ENCODE measurements at regions not wholly inside any gene's neighbourhood (a gene's known extent, or its start where the extent isn't known, plus 50 kb on each side); places are given as distances from the start of the nearest gene placed in this dataset.

GRCh38 chr13:107716241-107716640 lies 499.1 kb downstream of the LIG4 start:
- Mint-ChIP-seq H3K4me3 (no peak overlapping the region), H3K27ac (no peak overlapping the region), H3K4me1 (peaks cover 1% of the 10 kb centered on the region), H3K27me3 (ENCODE audit: low read depth) (peaks cover 15% of the 10 kb centered on the region), H3K9me3 (no peaks in the 10 kb centered on the region), H3K36me3 (no peaks in the 10 kb centered on the region)
- no peak for DNase-seq (ENCODE audit: low spot score in 2 of 2, unreplicated experiment in 2 of 2)
- TF ChIP-seq, protein P1, sequence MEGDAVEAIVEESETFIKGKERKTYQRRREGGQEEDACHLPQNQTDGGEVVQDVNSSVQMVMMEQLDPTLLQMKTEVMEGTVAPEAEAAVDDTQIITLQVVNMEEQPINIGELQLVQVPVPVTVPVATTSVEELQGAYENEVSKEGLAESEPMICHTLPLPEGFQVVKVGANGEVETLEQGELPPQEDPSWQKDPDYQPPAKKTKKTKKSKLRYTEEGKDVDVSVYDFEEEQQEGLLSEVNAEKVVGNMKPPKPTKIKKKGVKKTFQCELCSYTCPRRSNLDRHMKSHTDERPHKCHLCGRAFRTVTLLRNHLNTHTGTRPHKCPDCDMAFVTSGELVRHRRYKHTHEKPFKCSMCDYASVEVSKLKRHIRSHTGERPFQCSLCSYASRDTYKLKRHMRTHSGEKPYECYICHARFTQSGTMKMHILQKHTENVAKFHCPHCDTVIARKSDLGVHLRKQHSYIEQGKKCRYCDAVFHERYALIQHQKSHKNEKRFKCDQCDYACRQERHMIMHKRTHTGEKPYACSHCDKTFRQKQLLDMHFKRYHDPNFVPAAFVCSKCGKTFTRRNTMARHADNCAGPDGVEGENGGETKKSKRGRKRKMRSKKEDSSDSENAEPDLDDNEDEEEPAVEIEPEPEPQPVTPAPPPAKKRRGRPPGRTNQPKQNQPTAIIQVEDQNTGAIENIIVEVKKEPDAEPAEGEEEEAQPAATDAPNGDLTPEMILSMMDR (IDR thresholded peaks at IDR 0.05; ENCODE audit: unreplicated experiment) = no peak

- Mint-ChIP-seq H3K36me3 (no peaks in the 10 kb centered on the region), H3K27ac (no peak overlapping the region), H3K4me3 (no peak overlapping the region), H3K9me3 (no peaks in the 10 kb centered on the region), H3K4me1 (no peaks in the 10 kb centered on the region), H3K27me3 (ENCODE audit: low read depth) (peaks cover 13% of the 10 kb centered on the region)
- no peak for DNase-seq (ENCODE audit: low spot score in 2 of 2, unreplicated experiment in 2 of 2)
- TF ChIP-seq, protein P1 (IDR thresholded peaks at IDR 0.05; ENCODE audit: unreplicated experiment) = no peak
Observed at GRCh38 chr13:107715496-107715895, 499.8 kb downstream of the LIG4 start.

DNA sequence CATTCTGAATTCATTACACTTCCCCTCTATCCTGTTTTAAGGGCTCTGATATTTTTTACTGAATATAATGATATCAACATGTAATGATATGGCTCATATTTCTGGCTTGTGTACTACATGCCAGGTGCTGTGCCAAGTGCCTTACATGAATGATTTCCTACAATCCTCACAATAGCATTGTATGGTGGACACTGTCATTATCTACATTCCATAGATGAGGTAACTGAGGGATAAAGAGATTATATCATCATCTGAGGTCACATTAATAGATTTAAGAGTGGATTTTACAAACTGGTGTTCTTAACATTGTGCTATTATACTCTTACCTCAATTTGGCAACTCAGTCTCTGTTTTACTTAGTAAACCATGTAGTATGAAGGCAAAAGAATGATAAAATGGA lies 502.0 kb downstream of the LIG4 start:
- no peaks in the 10 kb centered on the region for H3K4me1 Mint-ChIP-seq
- no peak overlapping the region for H3K27ac Mint-ChIP-seq
- DNase-seq (ENCODE audit: low spot score in 2 of 2, unreplicated experiment in 2 of 2) = no peak
- no peak overlapping the region for H3K4me3 Mint-ChIP-seq
- peaks cover 15% of the 10 kb centered on the region for H3K27me3 Mint-ChIP-seq (ENCODE audit: low read depth)
- H3K9me3 Mint-ChIP-seq = no peaks in the 10 kb centered on the region
- H3K36me3 Mint-ChIP-seq = no peaks in the 10 kb centered on the region
- TF ChIP-seq, protein P1 (IDR thresholded peaks at IDR 0.05; ENCODE audit: unreplicated experiment) = no peak

- Mint-ChIP-seq H3K9me3 (no peaks in the 10 kb centered on the region), H3K4me3 (no peak overlapping the region), H3K27ac (no peak overlapping the region), H3K27me3 (ENCODE audit: low read depth) (peaks cover 11% of the 10 kb centered on the region), H3K36me3 (no peaks in the 10 kb centered on the region), H3K4me1 (no peaks in the 10 kb centered on the region)
- DNase-seq (ENCODE audit: low spot score in 2 of 2, unreplicated experiment in 2 of 2) = no peak
- TF ChIP-seq, protein P1 (IDR thresholded peaks at IDR 0.05; ENCODE audit: unreplicated experiment) = no peak
Observed at GRCh38 chr13:107712145-107712860, 503.0 kb downstream of the LIG4 start.

DNA sequence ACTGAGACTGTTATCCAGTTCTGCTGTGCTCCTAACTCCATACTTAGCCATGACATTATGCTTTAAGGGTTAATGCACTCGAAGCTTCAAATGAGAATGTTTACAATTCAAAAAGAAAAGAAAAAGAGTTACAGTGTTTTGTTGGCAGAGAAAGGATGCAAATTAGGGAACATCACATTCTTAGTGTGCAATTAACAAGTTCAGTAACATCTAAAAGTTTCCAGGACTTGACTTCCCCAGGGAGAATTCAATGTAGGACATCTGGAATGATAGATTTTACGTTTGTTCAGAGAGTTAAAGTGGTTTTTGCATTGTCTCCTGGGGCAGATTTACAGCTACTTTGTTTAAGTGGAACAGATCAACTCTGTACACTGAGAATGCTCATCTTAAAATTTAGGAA lies 525.2 kb downstream of the LIG4 start:
- H3K27ac Mint-ChIP-seq = no peak overlapping the region
- peaks cover 10% of the 10 kb centered on the region for H3K27me3 Mint-ChIP-seq (ENCODE audit: low read depth)
- H3K36me3 Mint-ChIP-seq = no peaks in the 10 kb centered on the region
- H3K4me3 Mint-ChIP-seq = no peak overlapping the region
- DNase-seq (ENCODE audit: low spot score in 2 of 2, unreplicated experiment in 2 of 2) = no peak
- TF ChIP-seq, protein P1 (IDR thresholded peaks at IDR 0.05; ENCODE audit: unreplicated experiment) = no peak
- no peaks in the 10 kb centered on the region for H3K4me1 Mint-ChIP-seq
- H3K9me3 Mint-ChIP-seq = peaks cover 9% of the 10 kb centered on the region
